GM21737 (cell line): ENCODE measurements at regions not wholly inside any gene's neighbourhood (a gene's known extent, or its start where the extent isn't known, plus 50 kb on each side); places are given as distances from the start of the nearest gene placed in this dataset.

ENCODE experiments used
- ATAC-seq: cut with Tn5 transposase; IDR thresholded peaks from one replicate; pipeline ENCODE4 v1.9.1; 2021; ENCODE audit warnings: mild to moderate bottlenecking, moderate library complexity; ENCODE audit not compliant: unreplicated experiment

- ATAC-seq = no peak
Observed at GRCh38 chr12:126776026-126776655, 1490.8 kb upstream of the TMEM132C start.

GRCh38 chr12:126780343-126780742 is 1486.6 kb upstream of the TMEM132C start:
- ATAC-seq = no peak

- no peak for ATAC-seq
Observed at GRCh38 chr12:126781593-126781992, 1485.4 kb upstream of the TMEM132C start.

GRCh38 chr12:126782083-126782482 is 1484.9 kb upstream of the TMEM132C start:
- no peak for ATAC-seq

- no peak for ATAC-seq
Observed at GRCh38 chr12:126784328-126784921, 1482.5 kb upstream of the TMEM132C start.

- no peak for ATAC-seq
Observed at GRCh38 chr12:126789963-126790362, 1477.0 kb upstream of the TMEM132C start.

- ATAC-seq = no peak
Observed at GRCh38 chr12:126791122-126791521, 1475.8 kb upstream of the TMEM132C start.

- ATAC-seq = no peak
Observed at GRCh38 chr12:126792411-126792810, 1474.6 kb upstream of the TMEM132C start.

GRCh38 chr12:126797525-126797924 is 1469.4 kb upstream of the TMEM132C start:
- ATAC-seq = no peak

- no peak for ATAC-seq
Observed at GRCh38 chr12:126798449-126798848, 1468.5 kb upstream of the TMEM132C start.

GRCh38 chr12:126807312-126807865 is 1459.6 kb upstream of the TMEM132C start:
- ATAC-seq = no peak

GRCh38 chr12:126811391-126811790 is 1455.6 kb upstream of the TMEM132C start:
- no peak for ATAC-seq

GRCh38 chr12:126819554-126819953 is 1447.4 kb upstream of the TMEM132C start:
- no peak for ATAC-seq

- ATAC-seq = no peak
Observed at GRCh38 chr12:126830778-126831680, 1435.9 kb upstream of the TMEM132C start.

- ATAC-seq = no peak
Observed at GRCh38 chr12:126837697-126838096, 1429.3 kb upstream of the TMEM132C start.

GRCh38 chr12:126843915-126844669 is 1422.9 kb upstream of the TMEM132C start:
- no peak for ATAC-seq

- no peak for ATAC-seq
Observed at GRCh38 chr12:126847005-126847629, 1419.9 kb upstream of the TMEM132C start.

- ATAC-seq = no peak
Observed at GRCh38 chr12:126855768-126856167, 1411.2 kb upstream of the TMEM132C start.

GRCh38 chr12:126856958-126857357 is 1410.0 kb upstream of the TMEM132C start:
- no peak for ATAC-seq

GRCh38 chr12:126858560-126858959 is 1408.4 kb upstream of the TMEM132C start:
- ATAC-seq = no peak
